BE2C (cell line): ENCODE measurements at regions not wholly inside any gene's neighbourhood (a gene's known extent, or its start where the extent isn't known, plus 50 kb on each side); places are given as distances from the start of the nearest gene placed in this dataset.
"Not testable (repeated sequence)": the region's sequence is repeated elsewhere in the genome, so short reads cannot be mapped to it uniquely, and the experiment has no call there.

Experiments
- DNase-seq: peaks from one replicate; pipeline ENCODE4 v3.0.0-alpha.2; 2020
- H3K27me3 ChIP-seq: fragments of 250-450 bp; sonication (Bioruptor Pico); 2 replicates; pipeline ENCODE4 v1.5.1; 2020; ENCODE audit warnings: mild to moderate bottlenecking
- H3K36me3 ChIP-seq: fragments of 250-450 bp; sonication (Bioruptor Pico); 2 replicates; pipeline ENCODE4 v1.5.1; 2020; ENCODE audit warnings: mild to moderate bottlenecking
- H3K4me1 ChIP-seq: fragments of 250-450 bp; sonication (Bioruptor Pico); 2 replicates; pipeline ENCODE4 v1.5.1; 2020
- H3K4me3 ChIP-seq: 2 replicates; pipeline ENCODE4 v1.5.1; 2011; ENCODE audit warnings: low read depth, low read length
- H3K9me3 ChIP-seq: fragments of 250-450 bp; sonication (Bioruptor Pico); 2 replicates; pipeline ENCODE4 v1.5.1; 2020
- TF ChIP-seq, protein P1 (sequence below): IDR thresholded peaks from 2 replicates; pipeline ENCODE4 v1.5.1; 2012; ENCODE audit warnings: mild to moderate bottlenecking, low read depth, low read length

DNA sequence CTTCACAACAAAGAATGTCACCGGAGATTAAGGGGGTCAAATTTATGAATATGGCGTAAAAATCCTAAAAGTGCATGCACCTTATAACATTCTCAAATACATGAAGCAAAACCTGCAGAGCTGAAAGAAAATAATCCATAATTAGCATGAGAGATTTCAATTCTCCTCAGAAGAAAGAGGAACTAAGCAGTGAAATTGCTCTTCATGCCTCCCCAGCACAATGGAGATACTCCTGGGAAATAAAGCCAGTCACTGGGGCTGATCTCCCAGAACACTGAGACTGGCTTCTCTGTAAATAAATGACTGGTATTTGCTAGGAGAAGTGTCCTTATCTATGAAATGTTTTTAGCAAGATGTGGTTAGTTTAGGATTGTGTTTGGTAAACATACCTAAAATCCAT, 68.1 kb downstream of the GOLGA6L6 start:
- H3K4me3 ChIP-seq, H3K36me3 ChIP-seq, H3K9me3 ChIP-seq, DNase-seq, H3K27me3 ChIP-seq, H3K4me1 ChIP-seq: not testable (repeated sequence)

DNA sequence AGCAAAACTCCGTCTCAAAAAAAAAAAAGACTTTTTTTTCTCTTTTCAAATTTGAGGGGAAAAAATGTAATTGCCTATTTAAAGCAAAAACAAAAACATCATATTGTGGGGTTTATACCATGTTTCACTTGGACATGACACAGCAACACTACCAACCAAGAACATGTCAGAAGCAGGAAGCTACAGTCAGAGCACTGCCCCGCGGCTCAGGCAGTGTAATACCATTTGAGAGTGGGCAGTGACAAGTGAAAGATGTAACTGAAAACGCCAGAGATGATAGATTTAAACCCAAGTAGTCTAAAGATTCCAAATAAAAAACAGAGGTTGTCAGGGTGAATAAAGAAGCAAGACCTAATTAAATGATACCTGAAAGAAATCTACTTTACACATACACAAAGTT, 68.6 kb downstream of the GOLGA6L6 start:
- not testable (repeated sequence) for DNase-seq, H3K9me3 ChIP-seq, H3K4me3 ChIP-seq, H3K27me3 ChIP-seq, H3K36me3 ChIP-seq, H3K4me1 ChIP-seq

GRCh38 chr15:20470810-20471209, 70.8 kb downstream of the GOLGA6L6 start:
- H3K36me3 ChIP-seq, H3K9me3 ChIP-seq, DNase-seq, H3K4me1 ChIP-seq, H3K27me3 ChIP-seq, H3K4me3 ChIP-seq: not testable (repeated sequence)

- H3K4me1 ChIP-seq, DNase-seq, H3K27me3 ChIP-seq, H3K36me3 ChIP-seq, H3K9me3 ChIP-seq, H3K4me3 ChIP-seq: not testable (repeated sequence)
Observed at GRCh38 chr15:20441138-20441537, 100.5 kb downstream of the GOLGA6L6 start.

GRCh38 chr15:20440390-20440789, 101.2 kb downstream of the GOLGA6L6 start:
- H3K9me3 ChIP-seq, H3K27me3 ChIP-seq, H3K36me3 ChIP-seq, H3K4me1 ChIP-seq, H3K4me3 ChIP-seq, DNase-seq: not testable (repeated sequence)

DNA sequence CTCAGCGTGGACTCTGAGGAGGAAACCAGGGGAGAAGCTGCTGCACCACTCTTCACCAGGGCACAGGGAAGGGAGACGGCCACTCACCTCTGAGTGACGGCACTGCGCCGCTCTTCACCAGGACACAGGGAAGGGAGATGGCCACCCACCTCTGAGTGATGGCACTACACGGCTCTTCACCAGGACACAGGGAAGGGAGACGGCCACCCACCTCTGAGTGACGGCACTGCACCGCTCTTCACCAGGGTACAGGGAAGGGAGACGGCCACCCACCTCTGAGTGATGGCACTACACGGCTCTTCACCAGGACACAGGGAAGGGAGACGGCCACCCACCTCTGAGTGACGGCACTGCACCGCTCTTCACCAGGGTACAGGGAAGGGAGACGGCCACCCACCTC, 102.5 kb downstream of the GOLGA6L6 start:
- not testable (repeated sequence) for H3K9me3 ChIP-seq, H3K4me3 ChIP-seq, H3K4me1 ChIP-seq, H3K27me3 ChIP-seq, DNase-seq, H3K36me3 ChIP-seq

DNA sequence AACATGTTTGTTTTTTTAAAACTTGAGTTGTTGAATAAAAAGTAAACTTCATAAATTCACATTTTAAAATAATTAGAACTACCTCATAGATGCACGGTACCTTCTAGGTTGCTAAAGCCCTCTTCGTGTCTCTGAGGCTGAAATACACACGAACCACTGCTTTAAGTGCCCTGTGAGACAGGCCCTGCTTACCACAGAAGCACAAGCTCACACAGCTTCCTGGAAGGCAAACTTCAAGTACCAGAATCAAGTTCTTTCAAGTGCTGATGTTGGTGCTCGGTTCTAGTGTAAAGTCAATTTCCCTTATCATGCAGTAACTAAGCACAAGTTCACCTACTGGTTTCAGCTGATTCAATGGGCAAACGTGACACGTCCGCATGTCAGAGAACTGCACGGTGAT, 103.3 kb downstream of the GOLGA6L6 start:
- not testable (repeated sequence) for H3K4me3 ChIP-seq, H3K27me3 ChIP-seq, DNase-seq, H3K4me1 ChIP-seq, H3K9me3 ChIP-seq, H3K36me3 ChIP-seq

DNA sequence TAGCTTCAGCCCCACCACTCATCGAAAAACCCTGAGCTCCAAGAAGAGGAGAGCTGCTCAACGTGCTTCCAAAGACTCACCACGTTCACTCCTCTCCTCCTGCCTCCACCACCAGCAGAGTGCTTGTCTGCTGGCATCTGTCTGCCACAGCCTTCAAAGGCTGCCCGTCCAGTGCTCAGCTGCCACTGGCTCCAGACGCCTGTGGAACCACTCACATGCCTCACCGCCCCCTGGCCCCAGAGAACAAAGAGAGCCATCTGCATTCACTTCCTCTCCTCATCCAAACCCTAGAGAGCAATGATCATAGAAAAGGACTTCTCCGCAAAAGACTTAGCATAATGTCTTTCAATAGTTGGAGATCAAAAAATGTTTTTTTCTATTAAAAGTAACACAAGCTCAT, 108.1 kb downstream of the GOLGA6L6 start:
- H3K4me3 ChIP-seq, H3K36me3 ChIP-seq, H3K27me3 ChIP-seq, DNase-seq, H3K4me1 ChIP-seq, H3K9me3 ChIP-seq: not testable (repeated sequence)

DNA sequence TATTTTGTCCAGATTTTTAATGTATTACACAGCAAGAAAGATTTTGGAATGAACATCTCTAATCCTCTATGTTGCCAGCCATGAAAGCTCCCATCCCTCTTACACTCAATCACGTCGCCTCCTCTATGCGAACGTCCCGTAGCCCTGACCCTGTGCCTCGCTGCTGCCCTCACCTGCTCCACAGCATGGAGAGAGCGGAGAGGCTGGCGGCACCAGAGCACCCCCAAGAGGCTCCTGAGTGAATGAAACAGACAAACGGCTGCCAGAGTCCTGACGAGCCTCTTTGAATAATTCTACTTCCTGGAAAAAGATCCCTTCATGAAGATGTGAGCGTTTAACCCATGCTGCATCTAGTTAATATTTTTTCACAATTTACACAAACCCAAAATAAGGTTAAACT, 111.1 kb downstream of the GOLGA6L6 start:
- H3K36me3 ChIP-seq = not testable (repeated sequence)

GRCh38 chr15:20420710-20421109, 120.9 kb downstream of the GOLGA6L6 start:
- H3K9me3 ChIP-seq, H3K36me3 ChIP-seq, H3K4me3 ChIP-seq, H3K4me1 ChIP-seq, DNase-seq, H3K27me3 ChIP-seq: not testable (repeated sequence)

More for the DNA sequence above, 111.1 kb downstream of the GOLGA6L6 start:
- H3K9me3 ChIP-seq, H3K4me3 ChIP-seq, H3K27me3 ChIP-seq, DNase-seq, H3K4me1 ChIP-seq: not testable (repeated sequence)

- H3K4me1 ChIP-seq, H3K36me3 ChIP-seq, H3K27me3 ChIP-seq, DNase-seq, H3K9me3 ChIP-seq, H3K4me3 ChIP-seq: not testable (repeated sequence)
Observed at GRCh38 chr15:20416618-20417017, 125.0 kb downstream of the GOLGA6L6 start.

DNA sequence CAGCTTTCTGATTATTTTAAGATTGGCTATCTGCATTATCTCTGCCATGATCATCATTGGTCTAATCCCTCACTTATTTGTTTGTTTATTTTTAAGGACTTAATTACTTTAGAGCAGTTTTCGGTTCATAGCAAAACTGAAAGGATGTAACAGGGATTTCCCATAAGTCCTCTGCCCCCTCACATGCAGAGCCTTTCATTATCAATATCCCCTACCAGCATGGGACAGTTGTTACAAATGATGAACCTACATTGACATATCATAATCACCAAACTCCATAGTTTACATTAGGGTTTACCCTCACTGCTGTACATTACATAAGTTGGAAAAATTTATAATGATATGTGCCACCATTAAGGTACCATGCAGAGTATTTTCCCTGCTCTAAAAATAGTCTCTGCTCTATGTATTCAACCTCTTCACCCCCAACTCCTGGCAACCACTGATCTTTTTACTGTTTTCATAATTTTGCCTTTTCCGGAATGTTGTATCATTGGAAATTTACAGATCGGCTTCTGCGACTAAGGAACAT, 131.9 kb downstream of the GOLGA6L6 start:
- not testable (repeated sequence) for H3K4me3 ChIP-seq, H3K36me3 ChIP-seq, H3K9me3 ChIP-seq, H3K27me3 ChIP-seq, H3K4me1 ChIP-seq, DNase-seq

- H3K36me3 ChIP-seq = no peaks in the 10 kb centered on the region
- H3K4me3 ChIP-seq = no peak overlapping the region
- no peak for DNase-seq
- TF ChIP-seq, protein P1, sequence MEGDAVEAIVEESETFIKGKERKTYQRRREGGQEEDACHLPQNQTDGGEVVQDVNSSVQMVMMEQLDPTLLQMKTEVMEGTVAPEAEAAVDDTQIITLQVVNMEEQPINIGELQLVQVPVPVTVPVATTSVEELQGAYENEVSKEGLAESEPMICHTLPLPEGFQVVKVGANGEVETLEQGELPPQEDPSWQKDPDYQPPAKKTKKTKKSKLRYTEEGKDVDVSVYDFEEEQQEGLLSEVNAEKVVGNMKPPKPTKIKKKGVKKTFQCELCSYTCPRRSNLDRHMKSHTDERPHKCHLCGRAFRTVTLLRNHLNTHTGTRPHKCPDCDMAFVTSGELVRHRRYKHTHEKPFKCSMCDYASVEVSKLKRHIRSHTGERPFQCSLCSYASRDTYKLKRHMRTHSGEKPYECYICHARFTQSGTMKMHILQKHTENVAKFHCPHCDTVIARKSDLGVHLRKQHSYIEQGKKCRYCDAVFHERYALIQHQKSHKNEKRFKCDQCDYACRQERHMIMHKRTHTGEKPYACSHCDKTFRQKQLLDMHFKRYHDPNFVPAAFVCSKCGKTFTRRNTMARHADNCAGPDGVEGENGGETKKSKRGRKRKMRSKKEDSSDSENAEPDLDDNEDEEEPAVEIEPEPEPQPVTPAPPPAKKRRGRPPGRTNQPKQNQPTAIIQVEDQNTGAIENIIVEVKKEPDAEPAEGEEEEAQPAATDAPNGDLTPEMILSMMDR = no peak
- H3K4me1 ChIP-seq = no peaks in the 10 kb centered on the region
- no peaks in the 10 kb centered on the region for H3K27me3 ChIP-seq
- H3K9me3 ChIP-seq = no peaks in the 10 kb centered on the region
Observed at GRCh38 chr15:20409247-20409646, 132.4 kb downstream of the GOLGA6L6 start.
